NCI-H226 (cell line): ENCODE measurements at regions not wholly inside any gene's neighbourhood (a gene's known extent, or its start where the extent isn't known, plus 50 kb on each side); places are given as distances from the start of the nearest gene placed in this dataset.

Experiments used
- DNase-seq: peaks from one replicate; pipeline ENCODE4 v3.0.0-alpha.2; 2015

DNA sequence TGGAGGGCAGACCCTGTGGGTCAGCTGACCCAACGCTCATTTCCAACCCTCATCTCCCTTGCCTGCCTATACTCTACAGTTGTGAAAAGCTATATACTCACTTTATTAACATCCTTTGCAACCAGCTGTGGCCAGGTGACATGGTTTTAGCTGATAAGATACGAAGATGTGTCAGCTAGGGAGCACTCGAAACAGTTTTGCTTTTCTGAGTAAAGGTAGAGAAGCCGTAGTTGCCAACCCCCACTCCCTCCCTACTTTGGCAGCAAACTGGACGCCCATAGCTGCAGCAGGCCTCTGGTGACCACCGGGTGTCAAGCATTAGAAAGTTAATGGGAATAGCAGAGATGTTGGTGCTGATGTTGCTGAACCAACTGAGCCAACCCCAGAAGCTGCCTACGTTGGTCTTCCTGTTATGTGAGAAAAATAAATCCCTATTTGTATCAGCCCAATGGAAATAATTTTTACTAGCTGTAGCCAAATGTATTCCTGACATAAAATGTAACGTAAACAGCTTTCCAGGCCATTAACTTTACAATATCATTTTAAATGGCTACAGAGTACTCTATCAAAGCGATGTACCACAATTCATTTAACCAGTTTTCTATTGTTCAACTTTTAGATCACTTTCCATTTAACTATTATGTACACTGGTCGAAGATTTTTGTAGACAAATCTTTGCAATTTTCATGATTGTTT, 98.5 kb upstream of the TMCC3 start:
- no peak for DNase-seq

DNA sequence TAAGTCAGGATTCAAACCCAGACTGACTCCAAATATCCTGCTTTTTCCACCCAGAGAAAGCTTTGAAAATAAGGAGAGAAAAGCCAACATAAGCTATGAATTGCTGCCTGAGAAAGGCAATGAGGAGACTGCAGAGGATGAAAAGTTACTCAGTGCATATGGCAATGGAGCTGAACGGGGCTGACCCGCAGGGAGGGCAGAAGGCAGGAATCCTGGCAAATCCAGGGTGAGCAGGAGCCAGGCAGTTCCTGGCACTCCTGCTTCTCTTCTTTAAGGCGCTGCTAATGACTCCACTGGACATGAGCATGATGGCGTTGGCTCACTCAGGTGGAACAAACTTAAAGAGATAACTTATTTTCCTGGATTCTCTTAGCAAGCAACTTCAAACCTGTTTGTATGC, 95.2 kb upstream of the TMCC3 start:
- no peak for DNase-seq

DNA sequence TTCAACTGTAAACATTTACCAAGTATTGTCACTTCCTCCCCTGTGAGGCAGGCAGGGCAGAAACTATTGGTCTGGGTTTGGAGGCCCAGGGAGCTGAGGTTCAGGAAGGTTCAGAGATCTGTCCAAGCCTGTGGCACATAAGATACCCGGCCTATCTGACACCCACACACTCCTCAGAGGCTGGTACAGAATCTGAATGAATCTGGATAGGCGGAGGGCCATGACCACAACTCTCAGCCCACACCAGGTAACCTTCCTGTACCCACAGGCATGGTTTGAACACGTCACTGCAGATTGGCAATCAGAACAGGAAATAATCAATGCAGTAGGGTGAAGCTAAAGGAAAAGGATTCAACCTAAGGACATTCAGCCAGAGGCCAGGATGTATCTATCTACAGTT, 92.8 kb upstream of the TMCC3 start:
- DNase-seq, result no peak

DNA sequence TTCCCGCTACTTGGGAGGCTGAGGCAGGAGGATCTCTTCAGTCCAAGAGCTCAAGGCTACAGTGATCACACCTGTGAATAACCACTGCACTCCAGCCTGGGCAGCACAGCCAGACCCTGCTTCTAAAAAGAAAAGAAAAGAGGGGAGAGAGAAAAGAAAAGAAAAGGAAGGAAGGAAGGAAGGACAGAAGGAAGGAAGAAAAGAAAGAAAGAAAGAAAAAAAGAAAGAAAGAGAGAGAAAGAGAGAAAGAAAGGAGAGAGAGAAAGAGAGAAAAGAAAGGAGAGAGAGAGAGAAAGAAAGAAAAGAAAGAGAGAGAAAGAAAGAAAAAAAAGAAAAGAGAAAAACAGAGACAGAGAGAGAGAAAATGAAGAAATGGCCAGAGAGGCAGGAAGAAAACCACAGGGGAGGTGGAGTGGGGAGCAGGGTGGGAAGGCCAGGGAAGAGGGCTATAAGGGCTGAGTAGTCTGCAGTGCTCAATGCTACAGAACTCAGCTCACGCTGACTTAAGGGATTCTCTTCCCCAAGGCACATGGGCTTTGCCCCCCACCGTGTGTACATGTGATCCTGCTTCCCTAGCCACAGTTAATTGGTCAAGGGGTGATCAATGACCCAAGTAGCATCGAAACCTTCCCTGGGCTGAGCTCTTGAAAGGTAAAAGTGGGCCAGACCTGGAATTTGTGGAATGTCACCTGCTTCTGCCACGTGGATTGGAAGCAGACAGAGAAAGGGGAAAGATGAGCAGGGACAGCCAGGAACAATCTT, 90.4 kb upstream of the TMCC3 start:
- DNase-seq, result no peak

DNA sequence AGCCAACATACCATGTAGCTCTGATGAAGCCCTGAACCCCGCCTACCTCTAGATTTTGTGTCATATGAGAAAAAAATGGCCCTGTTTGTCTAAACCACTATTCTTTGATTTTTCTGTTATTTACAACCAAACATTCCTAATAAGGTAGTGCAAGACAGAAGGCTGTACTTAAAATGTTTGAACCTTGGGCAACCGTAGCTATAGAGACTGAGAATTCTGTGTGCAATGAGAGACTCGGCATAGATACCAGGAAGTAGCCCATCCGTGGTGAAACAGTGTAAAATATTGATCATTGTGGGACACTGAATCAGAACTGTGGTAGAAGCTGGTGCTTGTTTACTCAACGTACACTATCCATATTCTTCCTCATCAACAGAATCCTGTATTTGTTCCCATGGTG, 86.5 kb upstream of the TMCC3 start:
- DNase-seq, result no peak

DNA sequence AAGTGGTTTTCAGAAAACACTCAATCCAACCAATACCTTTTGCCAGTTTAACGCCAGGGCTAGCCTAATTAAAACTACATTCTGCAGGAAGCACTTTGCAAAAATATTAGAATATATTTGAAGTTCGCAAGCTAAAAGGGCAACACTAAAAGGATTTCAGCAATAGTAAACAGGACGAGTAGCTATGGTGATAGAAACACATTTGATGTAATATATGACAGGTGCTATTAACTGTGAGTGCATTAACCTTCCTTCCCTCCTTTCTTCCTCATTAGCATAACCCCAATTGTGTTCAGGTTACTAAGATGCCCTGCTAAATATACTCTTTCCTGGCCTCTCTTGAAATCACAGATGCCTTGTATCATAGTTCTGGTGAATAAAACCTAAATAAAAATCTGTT, 85.6 kb upstream of the TMCC3 start:
- no peak for DNase-seq

DNA sequence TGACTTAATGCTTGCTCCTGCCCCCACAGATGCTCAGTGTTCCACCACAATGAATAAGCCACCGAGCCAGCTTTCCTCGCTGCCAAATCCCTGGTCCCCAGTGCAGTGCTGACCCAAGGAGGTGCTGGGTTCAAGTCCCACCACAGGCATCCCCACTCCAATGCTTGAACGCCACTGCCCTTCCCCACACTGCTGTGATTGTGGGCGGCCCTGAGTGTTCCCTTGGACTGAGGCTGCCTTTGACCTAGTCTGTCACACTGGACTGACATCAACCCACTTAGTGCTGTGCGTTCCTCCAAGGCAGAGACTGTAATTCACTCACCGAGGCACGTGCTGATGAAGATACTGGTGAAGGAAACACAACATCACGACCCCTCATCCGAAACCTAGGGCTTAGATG, 83.4 kb upstream of the TMCC3 start:
- no peak for DNase-seq

DNA sequence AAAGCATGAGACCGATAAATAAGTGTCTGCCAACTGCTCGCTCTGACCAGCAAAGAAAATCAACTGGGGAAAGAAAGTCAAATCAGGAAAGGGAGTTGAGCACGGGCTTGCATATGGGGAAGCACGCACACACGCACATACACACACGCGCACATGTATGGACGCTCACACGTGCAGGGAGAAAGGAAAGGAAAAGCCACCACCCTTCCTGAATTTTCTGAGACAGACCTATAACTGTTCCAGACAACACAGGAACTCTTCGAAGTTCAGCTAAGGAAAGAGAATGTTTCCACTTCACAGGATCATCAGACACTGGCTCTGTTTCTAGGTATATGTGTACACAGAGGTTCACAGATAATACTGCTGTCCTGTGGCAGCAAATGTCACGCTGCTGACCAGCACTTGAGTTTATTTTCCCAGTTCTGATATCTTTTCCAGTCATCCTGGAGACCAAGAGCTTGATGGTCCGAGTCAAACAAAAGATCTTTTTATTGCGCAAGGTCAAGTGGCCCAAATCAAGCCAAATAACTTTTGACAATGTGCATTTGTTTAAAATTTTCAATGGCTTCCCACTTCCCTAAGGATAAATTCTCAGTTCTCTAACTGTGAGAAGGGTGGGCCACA, 82.1 kb upstream of the TMCC3 start:
- no peak for DNase-seq

DNA sequence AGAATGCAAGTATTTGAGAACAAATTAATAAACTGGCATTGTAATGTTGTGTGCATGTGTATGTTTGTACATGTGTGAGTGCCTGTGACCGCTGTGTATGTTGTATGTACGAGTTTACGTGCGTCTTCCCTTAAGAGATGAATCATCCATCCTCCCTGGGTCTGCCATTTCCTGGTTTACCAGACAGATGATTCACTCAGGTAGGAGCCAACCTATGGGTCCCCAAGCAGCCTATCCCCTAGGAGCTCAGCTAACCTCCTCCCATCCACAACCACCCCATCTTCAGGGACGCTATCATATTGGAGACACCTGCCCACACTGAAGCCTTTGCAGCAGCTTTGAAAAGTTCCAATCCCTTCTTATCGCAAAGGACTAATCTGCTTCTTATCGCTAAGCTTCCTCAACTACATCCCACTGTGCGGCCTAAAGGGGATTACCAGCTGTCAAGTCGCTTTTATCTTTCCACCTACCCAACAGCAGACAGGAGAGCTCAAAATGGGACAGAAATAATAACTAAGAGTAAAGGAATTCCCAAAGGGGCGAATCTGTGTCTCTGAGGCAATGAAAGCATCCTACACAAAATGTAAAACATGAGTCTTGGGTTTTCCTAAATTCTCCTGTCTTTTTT, 81.5 kb upstream of the TMCC3 start:
- no peak for DNase-seq

DNA sequence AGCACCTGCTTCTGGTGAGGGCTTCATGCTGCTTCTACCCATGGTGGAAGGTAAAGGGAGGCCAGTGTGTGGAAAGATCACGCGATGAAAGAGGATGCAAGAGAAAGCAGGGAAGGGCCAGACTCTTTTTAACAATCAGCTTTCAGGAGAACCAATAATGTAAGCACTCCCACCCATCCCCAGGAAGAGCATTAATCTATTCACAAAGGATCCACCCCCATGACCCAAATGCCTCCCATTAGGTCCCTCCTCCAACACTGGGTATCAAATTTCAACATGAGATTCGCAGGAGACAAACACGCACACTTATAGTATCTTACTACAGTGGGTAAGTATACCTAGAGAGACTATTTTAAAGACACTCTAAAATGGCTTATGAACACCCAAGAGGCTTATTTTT, 80.5 kb upstream of the TMCC3 start:
- no peak for DNase-seq

DNA sequence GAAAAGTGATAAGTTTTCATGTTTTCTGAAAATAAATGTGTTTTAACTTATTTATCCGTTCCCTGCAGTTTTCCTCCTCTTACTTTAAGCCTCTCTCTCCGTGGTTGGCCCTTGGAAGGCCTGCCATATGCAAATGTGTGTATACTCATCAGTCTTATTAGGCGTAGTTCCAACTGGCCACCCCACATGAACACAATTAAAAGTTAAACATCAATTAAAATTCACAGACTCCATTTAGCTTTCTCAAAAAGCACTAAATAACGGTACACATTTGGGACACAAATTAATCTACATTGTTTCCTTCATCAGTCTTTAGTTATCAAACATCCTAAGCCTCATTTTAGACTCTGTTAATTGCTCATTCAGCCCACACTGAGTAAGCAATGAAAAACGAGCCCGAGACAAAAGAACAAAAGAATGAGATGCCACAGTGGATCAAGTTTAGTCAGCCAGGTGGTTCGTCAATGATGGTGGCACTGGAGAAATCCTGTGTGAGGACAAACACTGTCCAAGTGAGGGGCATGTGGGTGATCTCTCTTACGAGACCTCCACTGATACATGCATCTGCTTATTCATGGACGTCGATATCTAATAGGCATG, 76.0 kb upstream of the TMCC3 start:
- no peak for DNase-seq

DNA sequence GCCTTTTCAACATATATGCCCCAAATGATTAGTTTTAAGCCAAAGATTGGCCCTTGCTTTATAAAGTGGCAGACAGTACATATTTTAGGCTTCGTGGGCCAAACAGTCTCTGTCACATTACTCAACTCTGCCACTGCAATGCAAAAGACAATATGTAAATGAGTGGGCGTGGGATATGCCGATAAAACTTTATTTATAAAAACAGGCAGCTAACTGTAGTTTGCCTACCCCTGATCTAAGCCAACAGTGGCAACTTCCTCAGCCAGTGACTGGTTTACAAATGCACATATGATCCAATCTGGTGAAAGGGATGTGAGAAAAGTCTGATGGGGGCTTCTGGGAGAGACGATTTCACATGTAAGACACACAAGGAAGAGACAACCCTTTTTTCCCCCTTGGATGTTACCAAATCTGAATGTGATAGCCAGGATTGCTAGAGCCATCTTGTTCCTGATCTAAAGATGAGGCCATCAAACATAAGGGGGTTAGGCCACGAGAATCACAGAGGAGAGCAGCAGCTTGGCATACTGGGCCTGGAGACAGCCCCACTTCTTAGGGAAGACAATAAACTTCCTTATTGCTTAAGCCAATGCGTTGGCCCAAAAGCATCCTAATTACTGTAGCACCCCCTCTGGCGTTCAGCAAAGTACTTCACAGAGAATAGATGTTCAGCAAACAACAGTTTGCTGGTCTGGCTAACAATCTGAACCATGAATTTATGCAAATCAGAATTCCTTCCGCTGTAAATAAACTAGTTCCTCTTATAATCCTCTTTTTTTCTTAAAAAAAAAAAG, 75.2 kb upstream of the TMCC3 start:
- no peak for DNase-seq

DNA sequence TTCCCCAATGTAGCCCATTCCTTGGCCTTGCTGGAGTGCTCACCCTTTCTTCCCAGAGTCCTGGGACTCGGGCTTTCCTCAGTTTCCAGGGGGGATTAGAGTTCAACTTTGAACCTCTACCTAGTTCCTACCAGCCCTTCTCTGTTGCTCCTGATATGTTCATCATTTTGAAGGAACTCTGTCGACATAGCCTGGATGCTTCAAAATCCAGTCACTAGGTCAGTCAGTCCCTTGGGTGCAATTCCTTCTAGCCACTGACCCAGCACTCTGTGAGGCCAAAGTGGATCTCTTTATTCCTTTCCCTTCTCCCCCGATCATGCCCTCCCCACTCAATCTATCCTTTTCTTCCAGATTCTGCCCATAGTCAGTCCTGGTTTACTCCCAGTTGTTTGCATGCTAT, 72.3 kb upstream of the TMCC3 start:
- no peak for DNase-seq

DNA sequence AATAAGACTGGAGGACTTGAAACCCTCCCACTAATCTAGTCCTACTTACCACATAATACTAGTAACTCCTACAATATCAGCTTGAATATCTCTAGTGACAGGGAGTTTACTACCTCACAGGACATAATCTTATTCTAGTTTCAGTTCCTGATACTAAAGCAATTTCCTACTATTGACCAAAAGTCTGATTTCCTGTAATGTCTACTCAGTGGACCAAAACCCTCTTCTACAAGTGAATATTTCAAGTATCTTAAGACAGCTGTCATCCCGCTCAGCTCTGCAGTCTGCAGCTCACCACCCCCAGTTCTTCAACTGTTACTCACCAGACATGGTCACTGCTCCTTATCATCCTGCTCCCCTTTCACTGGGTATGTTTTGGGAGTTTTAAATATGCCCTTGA, 70.8 kb upstream of the TMCC3 start:
- DNase-seq, result no peak

DNA sequence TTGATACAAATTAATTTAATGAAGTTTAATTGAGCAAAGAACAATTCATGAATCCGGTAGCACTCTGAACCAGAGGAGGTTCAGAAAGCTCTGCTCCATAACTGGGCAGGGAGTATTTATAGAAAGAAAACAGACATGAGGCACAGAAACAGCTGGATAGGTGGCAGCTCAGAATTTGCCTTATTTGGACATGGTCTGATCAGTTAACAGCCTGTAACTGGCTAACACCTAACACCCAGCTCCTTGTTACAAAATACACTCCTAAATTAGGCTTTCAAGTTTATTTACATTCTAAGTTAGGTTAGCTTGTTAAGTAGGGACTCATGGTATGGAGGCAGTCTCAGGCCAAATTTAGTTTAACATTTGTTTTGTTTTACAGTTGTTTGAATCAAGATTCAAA, 67.8 kb upstream of the TMCC3 start:
- DNase-seq, result no peak

DNA sequence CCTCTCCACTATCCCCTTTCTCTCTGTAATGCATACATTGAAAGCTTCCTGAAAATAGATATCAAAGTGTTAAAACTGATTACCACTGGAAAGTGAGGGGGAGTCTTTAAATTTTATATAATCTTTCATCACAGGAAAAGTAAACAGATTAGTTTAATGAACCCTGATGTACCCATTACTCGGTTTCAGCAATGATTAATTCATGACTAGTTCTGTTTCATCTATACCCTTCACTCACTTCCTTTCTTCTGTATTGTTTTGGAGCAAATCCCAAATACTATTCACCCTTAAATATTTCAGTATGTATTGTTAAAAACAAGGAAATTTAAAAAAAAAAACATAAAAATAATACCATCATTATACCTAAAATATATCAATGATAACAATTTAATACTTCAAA, 67.3 kb upstream of the TMCC3 start:
- no peak for DNase-seq

DNA sequence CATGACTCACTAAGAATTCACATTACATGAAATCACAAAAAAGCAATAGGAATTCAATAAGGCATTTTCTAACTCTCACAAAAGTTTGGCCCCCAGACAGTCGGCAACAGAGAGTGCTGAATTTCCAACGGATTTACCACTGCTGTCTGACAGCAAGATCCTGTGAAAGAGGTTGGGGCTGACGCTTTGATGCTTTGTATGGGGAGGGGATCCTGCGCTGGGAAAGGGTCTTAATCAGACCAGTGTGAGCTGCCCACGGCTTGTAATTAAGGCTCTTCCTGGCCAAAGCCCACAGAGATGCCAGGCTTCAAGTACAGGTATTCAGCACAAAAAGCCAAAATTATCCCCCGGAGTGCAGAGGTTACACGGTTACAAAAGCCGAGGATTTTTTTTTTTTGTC, 66.8 kb upstream of the TMCC3 start:
- DNase-seq, result no peak

DNA sequence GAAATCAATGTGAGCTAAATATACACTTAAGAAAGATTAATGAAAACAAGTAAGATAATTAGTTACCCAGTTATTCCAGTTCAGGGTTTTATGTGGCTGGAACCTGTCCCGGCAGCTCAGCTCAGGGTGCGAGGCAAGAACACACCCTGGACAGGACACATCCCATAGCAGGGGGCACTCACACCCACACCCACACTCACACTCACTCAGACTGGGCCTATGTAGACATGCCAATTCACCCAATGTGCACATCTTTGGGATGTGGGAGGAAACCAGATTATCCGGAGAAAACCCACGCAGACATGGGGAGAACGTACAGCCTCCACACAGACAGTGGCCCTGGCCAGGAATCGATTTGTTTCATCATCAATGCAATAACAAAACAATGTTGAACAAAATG, 66.0 kb upstream of the TMCC3 start:
- DNase-seq, result no peak

DNA sequence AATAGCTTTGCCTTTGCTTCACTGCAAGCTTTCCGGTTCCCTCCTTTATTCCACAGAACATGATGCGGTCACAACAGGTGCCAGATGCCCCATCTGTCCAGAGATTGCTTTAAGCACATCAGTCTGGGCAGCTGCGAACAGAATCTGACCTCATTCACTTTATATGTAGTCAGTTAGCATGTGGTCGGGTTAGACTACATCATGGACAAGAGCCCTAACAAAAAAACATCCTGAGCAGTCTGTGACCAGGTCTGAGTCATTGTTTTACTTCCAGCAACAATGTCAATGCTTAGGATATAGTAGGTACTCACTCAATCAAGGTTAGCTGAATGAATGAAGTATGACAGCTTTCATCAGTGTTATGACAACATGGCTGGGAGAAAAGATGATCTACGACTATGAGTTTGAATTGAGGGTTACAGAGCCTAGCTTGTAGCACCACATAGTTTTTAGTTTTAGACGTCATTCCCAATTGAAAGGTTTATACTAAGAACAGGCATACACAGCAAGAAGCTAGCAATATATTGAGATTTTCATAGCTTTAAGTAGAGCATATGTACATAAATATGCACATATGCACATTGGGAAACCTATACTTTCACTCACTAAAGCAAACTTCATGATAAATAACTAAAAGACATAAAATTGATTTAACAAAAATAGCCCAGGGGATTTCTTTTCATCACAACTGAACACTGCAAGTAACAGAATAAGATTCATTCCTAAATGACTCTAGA, 64.2 kb upstream of the TMCC3 start:
- DNase-seq, result no peak

DNA sequence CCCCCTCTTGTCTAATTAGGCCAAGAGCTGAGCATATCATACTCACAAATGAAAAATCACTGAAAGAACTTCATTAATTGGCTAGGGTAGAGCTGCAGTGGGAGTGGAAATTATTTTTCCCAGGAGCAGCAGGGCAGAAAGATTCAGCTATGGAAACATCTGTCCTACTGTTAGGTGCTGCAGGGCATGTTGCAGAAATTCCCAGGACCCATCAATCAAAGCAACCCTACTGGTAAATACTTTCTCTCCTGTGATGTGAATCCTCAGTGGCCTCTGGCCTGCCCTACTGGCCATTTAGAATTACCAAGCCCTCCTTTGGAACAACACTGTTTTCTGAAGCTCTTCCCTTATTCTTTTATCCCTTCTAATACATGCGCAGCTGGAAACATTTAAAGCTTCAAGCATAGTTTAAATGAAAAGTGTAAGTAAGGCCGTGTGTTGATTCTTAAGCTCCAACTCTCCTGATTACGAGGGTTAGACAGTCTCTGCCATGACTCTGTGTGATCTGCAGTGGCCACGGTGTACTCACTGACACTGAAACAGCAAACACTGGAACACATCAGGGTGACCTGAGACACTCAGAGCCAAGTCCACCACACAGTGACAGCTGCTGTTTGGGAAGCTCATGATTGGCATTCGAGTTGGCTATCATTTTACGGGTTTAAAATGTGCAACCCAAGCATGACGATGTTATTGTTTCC, 62.6 kb upstream of the TMCC3 start:
- DNase-seq, result no peak

DNA sequence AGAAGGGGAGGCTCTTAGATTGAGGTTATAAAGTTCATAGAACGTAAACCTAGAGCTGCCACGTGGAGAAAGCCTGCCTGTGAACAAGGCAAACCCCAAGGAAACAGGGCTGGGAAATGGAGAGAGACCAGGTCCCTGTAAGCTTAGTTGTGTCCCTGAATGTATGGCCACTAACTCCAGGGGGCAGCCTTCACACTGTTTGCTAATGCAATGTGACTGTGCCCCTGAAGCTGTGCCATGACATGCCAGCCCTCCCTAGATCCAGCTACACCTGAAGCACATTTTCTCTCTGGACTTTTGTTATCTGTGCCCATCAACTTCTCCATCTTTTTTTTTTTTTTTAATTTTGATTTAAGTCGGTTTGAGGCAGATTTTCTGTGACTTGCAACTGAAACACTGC, 60.6 kb upstream of the TMCC3 start:
- no peak for DNase-seq
